K562 (cell line): ENCODE measurements at regions not wholly inside any gene's neighbourhood (a gene's known extent, or its start where the extent isn't known, plus 50 kb on each side); places are given as distances from the start of the nearest gene placed in this dataset.

Source experiments
- ELF1 ChIP-seq: fragments of 200-800 bp; sonication (Bioruptor generic); IDR thresholded peaks from 2 replicates; pipeline ENCODE4 v1.6.1; 2016; ENCODE audit warnings: missing genetic modification characterization, missing compliant biosample characterization
- FOXM1 ChIP-seq, 2 experiments: fragments of 450-650 bp in 1 of 2; sonication (generic) in 1 of 2; formaldehyde crosslinking in 1 of 2; IDR thresholded peaks; 2 replicates each; pipeline versions ENCODE4 v1.6.1 to v1.9.0; 2017 to 2022; ENCODE audit warnings: low read depth in 2 of 2, mild to moderate bottlenecking in 2 of 2, missing genetic modification reagents in 1 of 2, moderate library complexity in 1 of 2
- GTF2A2 ChIP-seq: IDR thresholded peaks from 2 replicates; pipeline ENCODE4 v1.6.1; 2016; ENCODE audit warnings: mild to moderate bottlenecking, missing genetic modification characterization, missing compliant biosample characterization
- KDM1A ChIP-seq, 2 experiments: fragments of 450-650 bp; IDR thresholded peaks; 2 replicates each; pipeline ENCODE4 v1.6.1; 2016; ENCODE audit warnings: mild to moderate bottlenecking in 2 of 2
- LARP7 ChIP-seq: fragments of 450-650 bp; IDR thresholded peaks from 2 replicates; pipeline ENCODE4 v1.6.1; 2016
- NFXL1 ChIP-seq: fragments of 450-650 bp; formaldehyde crosslinking; IDR thresholded peaks from 2 replicates; pipeline ENCODE4 v1.4.0; 2021; ENCODE audit warnings: mild to moderate bottlenecking
- NR1H2 ChIP-seq: sonication (generic); formaldehyde crosslinking; IDR thresholded peaks from 2 replicates; pipeline ENCODE4 v1.4.0; 2020; ENCODE audit warnings: mild to moderate bottlenecking, missing genetic modification reagents
- PRMT5 ChIP-seq: sonication (generic); formaldehyde crosslinking; IDR thresholded peaks from 2 replicates; pipeline ENCODE4 v1.5.0; 2020; ENCODE audit warnings: missing genetic modification reagents
- SP1 ChIP-seq: sonication (generic); formaldehyde crosslinking; IDR thresholded peaks from 2 replicates; pipeline ENCODE4 v1.8.1; 2022; ENCODE audit warnings: mild to moderate bottlenecking, missing genetic modification reagents
- SREBF1 ChIP-seq: fragments of 150-350 bp; IDR thresholded peaks from 2 replicates; pipeline ENCODE4 v1.6.1; 2014; ENCODE audit warnings: antibody characterized with exemption, low read depth, low read length, borderline replicate concordance
- YY1 ChIP-seq, 3 experiments: IDR thresholded peaks; 2 replicates each; pipeline ENCODE4 v1.6.1; 2011; ENCODE audit warnings: low read length in 2 of 3, mild to moderate bottlenecking in 2 of 3, moderate library complexity in 2 of 3, borderline replicate concordance in 1 of 3, control low read depth in 1 of 3, low read depth in 1 of 3; ENCODE audit not compliant: insufficient read depth in 3 of 3, insufficient replicate concordance in 2 of 3, control insufficient read depth in 1 of 3, insufficient read length in 1 of 3; ENCODE audit errors: extremely low read depth in 1 of 3
- ZBTB8A ChIP-seq: fragments of 450-650 bp; IDR thresholded peaks from 2 replicates; pipeline ENCODE4 v1.6.1; 2018; ENCODE audit warnings: mild to moderate bottlenecking, moderate library complexity; ENCODE audit not compliant: partially characterized antibody
- ZNF174 ChIP-seq: fragments of 250-450 bp; sonication (Bioruptor Pico); IDR thresholded peaks from 2 replicates; pipeline ENCODE4 v1.4.0; 2020; ENCODE audit warnings: mild to moderate bottlenecking
- ZNF239 ChIP-seq: fragments of 250-450 bp; sonication (Bioruptor Pico); IDR thresholded peaks from 2 replicates; pipeline ENCODE4 v1.4.0; 2020; ENCODE audit warnings: mild to moderate bottlenecking
- ZNF436 ChIP-seq: fragments of 250-450, 450-650 bp; sonication (Bioruptor Pico); formaldehyde crosslinking; IDR thresholded peaks from 2 replicates; pipeline ENCODE4 v1.7.0; 2020; ENCODE audit warnings: mild to moderate bottlenecking
- TF ChIP-seq, protein P1 (sequence below): IDR thresholded peaks from 2 replicates; pipeline ENCODE4 v1.6.1; 2011; ENCODE audit not compliant: insufficient read length; ENCODE audit errors: extremely low read depth
- TF ChIP-seq, protein P2 (sequence below): fragments of 150-350 bp; IDR thresholded peaks from 2 replicates; pipeline ENCODE4 v1.6.1; 2014; ENCODE audit warnings: low read depth, mild to moderate bottlenecking, low read length, borderline replicate concordance
- TF ChIP-seq, protein P3 (sequence below): fragments of 250-450 bp; sonication (Bioruptor Pico); IDR thresholded peaks from 2 replicates; pipeline ENCODE4 v1.9.0; 2021; ENCODE audit warnings: mild to moderate bottlenecking, inconsistent platforms
- TF ChIP-seq, protein P4 (sequence below): sonication (generic); formaldehyde crosslinking; IDR thresholded peaks from 2 replicates; pipeline ENCODE4 v1.8.1; 2022; ENCODE audit warnings: missing genetic modification reagents

DNA sequence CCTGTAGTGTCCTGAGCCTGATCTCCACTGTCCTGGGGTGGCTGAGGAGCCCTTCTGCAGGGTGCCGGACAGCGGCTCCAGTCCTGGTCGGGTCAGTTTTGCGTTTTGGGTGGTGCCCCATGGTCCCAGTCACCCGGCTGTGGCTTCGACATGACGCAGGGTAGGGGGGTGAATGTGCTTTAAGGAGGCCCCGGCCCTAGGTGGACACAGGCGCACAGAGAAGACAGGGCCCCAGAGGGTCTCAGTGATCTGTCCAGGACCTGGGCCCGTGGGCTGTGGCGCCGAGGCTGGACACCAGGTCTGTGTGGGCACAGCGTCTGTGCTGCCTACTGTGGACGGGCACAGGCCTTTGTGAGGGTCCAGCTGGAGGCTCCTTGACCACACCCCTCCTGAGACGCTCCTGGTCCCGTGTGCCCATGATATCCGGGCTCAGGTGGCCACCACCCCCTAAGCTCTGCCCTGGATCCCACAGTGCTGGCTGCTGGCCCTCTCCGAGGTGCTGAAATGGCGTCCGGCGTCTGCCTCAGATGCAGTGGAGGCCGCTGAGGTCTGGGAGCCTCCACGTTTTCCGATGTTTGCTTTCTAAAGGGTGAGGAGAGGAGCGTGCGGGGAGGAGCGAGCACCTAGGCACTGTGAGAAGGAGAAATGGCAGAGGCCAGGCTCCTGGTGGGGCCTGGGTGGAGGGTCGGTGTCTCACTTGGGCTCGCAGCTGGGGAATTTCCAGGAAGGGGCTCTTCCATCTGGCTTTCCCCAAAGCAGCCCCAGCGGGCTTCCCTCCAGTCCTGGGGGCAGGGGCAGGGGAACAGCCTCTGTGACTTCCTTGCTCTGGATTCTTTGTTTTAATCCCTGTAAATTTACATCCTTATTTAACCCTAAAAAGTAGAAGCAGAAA, 56.1 kb upstream of the ACSF3 start (continued):
- TF ChIP-seq, protein P1, sequence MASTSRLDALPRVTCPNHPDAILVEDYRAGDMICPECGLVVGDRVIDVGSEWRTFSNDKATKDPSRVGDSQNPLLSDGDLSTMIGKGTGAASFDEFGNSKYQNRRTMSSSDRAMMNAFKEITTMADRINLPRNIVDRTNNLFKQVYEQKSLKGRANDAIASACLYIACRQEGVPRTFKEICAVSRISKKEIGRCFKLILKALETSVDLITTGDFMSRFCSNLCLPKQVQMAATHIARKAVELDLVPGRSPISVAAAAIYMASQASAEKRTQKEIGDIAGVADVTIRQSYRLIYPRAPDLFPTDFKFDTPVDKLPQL: no peak
- TF ChIP-seq YY1 (IDR thresholded peaks at IDR 0.05; ENCODE audit: borderline replicate concordance in 1 of 3, control insufficient read depth in 1 of 3, extremely low read depth in 1 of 3, insufficient read depth in 3 of 3, insufficient read length in 1 of 3, insufficient replicate concordance in 2 of 3, low read depth in 1 of 3, low read length in 2 of 3) (peak in 2 of 3 experiments; percentile 44 to 78), GTF2A2 (tag) (no peak), NFXL1 (CRISPR knock-in tag) (no peak), SREBF1 (no peak), SP1 (CRISPR knock-in tag) (no peak), ZNF174 (CRISPR knock-in tag) (no peak), KDM1A (IDR thresholded peaks at IDR 0.05) (no peak), ZNF239 (CRISPR knock-in tag) (no peak), ELF1 (tag) (no peak), ZBTB8A (no peak), NR1H2 (CRISPR knock-in tag) (no peak), LARP7 (no peak), PRMT5 (CRISPR knock-in tag) (peak; percentile 89; the same call in 1 of the 2 replicates), ZNF436 (CRISPR knock-in tag) (no peak), FOXM1 (IDR thresholded peaks at IDR 0.05; ENCODE audit: low read depth) (no peak), FOXM1 (CRISPR knock-in tag; IDR thresholded peaks at IDR 0.05; ENCODE audit: low read depth) (0 out of 2 replicates have a peak, but pooled peaks have one; percentile 28)
- TF ChIP-seq, protein P2, sequence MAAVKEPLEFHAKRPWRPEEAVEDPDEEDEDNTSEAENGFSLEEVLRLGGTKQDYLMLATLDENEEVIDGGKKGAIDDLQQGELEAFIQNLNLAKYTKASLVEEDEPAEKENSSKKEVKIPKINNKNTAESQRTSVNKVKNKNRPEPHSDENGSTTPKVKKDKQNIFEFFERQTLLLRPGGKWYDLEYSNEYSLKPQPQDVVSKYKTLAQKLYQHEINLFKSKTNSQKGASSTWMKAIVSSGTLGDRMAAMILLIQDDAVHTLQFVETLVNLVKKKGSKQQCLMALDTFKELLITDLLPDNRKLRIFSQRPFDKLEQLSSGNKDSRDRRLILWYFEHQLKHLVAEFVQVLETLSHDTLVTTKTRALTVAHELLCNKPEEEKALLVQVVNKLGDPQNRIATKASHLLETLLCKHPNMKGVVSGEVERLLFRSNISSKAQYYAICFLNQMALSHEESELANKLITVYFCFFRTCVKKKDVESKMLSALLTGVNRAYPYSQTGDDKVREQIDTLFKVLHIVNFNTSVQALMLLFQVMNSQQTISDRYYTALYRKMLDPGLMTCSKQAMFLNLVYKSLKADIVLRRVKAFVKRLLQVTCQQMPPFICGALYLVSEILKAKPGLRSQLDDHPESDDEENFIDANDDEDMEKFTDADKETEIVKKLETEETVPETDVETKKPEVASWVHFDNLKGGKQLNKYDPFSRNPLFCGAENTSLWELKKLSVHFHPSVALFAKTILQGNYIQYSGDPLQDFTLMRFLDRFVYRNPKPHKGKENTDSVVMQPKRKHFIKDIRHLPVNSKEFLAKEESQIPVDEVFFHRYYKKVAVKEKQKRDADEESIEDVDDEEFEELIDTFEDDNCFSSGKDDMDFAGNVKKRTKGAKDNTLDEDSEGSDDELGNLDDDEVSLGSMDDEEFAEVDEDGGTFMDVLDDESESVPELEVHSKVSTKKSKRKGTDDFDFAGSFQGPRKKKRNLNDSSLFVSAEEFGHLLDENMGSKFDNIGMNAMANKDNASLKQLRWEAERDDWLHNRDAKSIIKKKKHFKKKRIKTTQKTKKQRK: no peak
- TF ChIP-seq, protein P3, sequence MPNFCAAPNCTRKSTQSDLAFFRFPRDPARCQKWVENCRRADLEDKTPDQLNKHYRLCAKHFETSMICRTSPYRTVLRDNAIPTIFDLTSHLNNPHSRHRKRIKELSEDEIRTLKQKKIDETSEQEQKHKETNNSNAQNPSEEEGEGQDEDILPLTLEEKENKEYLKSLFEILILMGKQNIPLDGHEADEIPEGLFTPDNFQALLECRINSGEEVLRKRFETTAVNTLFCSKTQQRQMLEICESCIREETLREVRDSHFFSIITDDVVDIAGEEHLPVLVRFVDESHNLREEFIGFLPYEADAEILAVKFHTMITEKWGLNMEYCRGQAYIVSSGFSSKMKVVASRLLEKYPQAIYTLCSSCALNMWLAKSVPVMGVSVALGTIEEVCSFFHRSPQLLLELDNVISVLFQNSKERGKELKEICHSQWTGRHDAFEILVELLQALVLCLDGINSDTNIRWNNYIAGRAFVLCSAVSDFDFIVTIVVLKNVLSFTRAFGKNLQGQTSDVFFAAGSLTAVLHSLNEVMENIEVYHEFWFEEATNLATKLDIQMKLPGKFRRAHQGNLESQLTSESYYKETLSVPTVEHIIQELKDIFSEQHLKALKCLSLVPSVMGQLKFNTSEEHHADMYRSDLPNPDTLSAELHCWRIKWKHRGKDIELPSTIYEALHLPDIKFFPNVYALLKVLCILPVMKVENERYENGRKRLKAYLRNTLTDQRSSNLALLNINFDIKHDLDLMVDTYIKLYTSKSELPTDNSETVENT (CRISPR knock-in tag): no peak
- TF ChIP-seq, protein P4, sequence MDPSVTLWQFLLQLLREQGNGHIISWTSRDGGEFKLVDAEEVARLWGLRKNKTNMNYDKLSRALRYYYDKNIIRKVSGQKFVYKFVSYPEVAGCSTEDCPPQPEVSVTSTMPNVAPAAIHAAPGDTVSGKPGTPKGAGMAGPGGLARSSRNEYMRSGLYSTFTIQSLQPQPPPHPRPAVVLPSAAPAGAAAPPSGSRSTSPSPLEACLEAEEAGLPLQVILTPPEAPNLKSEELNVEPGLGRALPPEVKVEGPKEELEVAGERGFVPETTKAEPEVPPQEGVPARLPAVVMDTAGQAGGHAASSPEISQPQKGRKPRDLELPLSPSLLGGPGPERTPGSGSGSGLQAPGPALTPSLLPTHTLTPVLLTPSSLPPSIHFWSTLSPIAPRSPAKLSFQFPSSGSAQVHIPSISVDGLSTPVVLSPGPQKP: no peak
